CD4-positive, alpha-beta T cell treated with Interleukin-15 for 1 hour (primary cell): ENCODE measurements at regions not wholly inside any gene's neighbourhood (a gene's known extent, or its start where the extent isn't known, plus 50 kb on each side); places are given as distances from the start of the nearest gene placed in this dataset.

ENCODE experiments used
- DNase-seq: peaks from one replicate; pipeline ENCODE4 v3.0.0-alpha.2; 2020

DNA sequence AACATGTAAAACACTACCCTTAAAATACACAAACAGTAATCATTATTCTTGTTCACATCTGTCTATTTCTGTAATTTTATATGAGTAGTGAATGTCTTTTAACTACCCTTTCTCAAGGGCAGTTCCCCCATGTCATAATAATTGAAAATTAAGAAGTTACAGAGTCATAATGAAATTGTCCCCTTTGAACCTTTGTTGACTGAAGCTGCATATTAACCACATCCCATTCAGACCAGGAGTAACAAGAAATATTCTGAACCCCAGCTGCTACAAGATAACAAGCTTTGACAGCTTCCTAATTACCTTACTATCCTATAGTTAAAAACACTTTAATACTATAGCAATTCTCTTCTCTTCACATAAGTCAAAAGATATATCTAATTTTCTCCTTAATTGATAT, 635.9 kb upstream of the SUCLG2 start:
- DNase-seq: no peak

DNA sequence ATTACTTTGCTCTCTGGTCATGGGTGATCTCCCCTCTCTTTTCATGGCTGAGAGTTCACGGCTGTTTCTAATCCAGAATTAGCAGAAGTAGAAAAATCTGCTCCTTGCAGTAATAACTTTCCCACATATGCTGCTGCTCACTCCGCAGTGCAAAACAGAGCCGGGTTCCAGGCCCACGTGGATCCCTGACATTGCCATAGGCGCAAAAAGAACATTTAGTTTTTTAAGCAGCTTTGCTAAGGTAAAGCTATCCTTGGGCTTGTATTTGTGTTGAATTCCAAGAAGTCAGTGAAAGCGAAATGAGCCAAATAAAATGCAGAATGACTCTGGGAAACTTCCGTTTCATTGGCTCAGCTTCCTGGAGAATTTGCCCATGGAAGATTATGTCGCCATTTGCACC, 633.7 kb upstream of the SUCLG2 start:
- DNase-seq: no peak

DNA sequence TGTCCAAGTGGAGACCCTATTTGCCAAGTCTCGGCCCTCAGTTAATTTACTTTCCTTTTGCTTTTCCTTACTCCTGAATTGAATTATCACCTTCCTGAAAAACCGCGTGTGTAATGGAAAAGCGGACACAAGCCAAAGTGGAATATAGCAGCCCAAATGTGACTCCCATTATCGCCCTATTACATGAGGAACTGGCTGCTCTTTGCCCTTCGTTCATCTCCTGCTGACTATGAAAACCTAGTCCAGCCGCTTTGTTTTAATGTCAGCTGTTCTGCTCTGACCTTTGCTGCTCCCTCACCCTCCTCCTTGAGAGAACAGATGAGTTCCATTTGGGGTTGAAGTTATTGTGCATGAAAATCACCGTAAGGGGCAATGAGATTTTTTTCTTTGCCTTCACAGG, 632.7 kb upstream of the SUCLG2 start:
- DNase-seq: no peak

DNA sequence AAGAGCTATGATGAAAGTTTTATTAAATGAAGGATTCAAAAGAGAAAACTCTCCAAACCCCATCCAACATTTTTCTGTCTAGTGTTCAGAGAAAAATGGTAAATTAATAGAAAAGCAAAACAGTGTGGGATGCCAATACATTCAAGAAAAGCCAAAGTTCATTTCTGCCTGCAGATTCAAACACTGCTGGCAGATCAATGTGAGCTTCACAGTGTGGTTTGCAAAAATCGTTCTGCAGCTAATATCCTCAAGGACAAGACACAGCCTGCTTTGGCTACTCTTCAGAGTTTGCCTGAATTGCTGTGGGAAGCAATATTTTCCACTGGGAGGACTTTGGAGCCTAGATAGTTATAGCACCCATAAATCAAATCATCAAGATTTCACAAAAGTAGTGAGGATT, 619.9 kb upstream of the SUCLG2 start:
- no peak for DNase-seq

DNA sequence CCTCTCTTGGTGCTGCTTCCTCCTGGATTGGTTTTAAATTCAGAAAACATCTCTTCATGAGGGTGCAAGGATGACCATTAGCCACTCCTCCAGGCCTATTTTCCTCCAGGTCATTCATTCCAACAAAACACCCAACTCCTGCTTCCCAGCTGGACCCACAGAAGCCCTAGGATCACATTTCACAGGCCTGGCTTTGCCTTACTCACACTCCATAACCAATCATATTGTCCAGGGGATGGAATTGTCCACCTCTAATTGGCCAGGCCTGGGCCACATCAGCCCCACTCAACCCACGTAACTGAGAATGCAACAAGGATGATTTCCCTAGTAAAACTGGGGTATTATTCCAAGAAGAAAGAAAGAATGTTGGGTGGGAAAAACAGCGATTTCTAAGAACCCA, 616.7 kb upstream of the SUCLG2 start:
- no peak for DNase-seq

DNA sequence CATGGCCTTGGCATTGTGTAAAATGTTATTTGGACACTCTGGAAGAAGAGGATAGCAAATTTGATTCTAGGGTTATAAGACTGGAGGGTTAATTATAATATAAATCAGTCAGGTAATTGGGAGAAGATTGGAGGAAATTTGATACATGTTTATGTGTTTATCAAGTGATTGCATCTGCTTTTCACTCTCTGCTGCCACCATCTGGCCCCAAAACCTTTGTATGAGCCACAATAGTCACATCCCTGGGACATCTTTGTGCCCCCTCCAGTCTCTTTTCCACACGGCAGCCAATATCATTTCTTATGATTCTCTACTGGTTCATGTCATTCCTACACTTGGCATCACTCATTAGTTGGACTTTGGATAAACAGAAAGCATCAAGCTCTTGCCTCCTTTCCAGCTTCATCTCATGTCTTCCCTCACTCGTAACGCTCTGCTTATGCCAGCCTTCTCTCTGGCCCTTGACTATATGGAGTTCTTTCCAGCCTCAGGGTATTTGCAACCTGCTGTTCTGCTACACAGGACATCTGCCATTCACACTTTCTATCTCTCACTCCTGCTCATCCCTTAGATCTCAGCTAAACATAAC, 602.3 kb upstream of the SUCLG2 start:
- no peak for DNase-seq

DNA sequence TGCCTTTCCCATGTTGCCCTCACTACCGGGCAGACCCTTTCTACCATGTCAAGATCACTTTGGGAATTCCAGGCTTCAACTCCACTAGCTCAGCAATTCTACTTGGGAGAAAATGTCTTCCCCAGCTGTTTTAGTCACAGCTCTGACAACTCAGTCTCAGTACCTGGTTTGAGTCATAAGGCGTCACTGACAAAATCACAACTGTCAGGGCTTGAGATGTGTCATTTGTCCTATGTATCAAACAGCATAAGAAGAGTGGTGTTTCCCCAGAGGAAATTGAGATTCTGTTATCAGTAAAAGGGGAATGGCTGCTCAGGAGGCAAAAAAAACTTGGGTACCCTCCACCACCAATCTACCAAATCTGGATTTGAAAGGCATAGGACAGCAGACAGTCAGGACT, 594.9 kb upstream of the SUCLG2 start:
- DNase-seq: no peak

DNA sequence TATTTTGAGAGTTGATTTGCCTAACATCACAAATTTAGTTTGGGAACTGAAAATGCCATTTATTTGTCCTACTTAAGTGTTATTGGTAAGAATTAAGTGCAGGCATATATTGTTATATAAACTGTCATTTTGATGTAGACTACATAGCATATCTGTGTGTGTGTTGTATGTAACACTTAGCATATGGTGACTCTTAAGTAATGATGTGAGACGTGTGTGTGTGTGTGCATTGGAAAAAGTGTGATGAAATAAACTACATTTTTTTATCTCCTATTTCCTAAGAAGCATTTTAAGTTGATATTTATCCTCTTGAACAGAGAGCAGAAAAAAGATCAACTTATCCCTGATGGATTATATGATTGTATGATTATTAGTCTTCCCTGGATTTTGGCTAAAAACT, 588.2 kb upstream of the SUCLG2 start:
- DNase-seq: no peak

DNA sequence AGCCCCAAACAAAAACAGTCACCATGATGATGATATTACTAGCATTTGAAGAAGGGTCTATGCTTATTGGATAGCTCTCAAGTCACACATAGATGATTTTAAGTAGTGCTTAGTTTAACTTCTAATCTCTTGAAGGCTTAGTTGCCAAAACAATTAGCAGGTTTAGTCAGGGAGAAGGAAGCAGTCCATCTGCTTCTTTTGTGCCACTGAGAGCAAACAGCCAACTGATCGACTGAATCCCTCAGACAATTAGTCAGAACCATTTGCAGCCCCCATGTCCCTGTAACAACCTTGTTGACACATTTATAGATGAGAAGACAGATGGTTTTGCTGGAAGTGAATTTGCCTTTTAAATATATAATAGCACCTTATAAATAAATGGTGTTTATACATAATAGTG, 585.1 kb upstream of the SUCLG2 start:
- DNase-seq: no peak

DNA sequence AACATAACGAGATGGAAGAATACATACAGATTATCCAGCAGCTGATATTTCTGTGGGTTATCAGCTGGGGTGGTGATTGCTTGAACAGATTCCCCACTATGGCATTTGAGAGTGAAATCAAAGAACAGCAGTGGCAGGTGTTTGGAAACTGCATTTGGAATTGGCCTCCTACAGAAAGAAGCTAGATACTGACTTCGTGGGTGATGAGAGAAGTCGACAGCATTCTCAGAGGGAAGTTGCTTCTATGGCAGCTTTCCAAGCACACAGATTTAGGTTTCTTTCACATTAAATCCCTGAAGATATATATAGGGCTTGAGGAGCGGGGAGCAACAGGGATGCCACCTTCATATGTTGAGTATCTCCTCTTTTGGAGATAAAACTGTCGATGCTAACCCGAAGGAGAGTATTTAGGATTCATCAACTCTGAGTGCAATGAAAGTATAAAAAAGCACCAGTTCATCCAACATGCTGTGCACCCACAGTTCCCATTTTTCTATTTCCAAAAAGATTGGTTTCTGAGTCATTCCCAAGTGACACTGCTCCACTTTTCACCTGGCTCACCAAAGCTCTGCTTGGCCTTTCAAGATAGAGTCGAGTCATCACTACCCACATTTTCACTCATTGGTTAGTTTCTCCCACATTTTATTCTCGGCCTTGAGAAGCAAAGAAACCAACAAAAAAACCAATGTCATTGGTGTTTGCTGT, 579.8 kb upstream of the SUCLG2 start:
- DNase-seq: no peak

DNA sequence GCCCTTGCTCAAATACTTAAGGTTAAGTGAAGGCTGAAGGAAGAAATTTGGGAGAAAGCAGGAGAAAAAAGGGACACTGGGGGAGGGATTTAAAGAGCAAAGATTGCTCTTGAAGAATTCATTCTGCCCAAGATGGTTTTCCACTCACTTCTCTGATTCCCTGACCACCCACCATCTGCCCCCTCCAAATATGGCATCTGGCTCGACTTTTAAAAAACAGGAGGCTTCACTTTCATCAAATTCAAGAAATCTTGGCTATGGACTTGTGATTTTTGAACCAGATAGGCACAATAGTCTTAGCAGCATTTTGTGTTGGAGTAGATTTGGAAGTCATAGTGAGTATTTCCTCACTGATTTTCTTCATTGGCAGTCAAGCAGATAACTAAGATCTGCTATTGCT, 574.4 kb upstream of the SUCLG2 start:
- DNase-seq: no peak

DNA sequence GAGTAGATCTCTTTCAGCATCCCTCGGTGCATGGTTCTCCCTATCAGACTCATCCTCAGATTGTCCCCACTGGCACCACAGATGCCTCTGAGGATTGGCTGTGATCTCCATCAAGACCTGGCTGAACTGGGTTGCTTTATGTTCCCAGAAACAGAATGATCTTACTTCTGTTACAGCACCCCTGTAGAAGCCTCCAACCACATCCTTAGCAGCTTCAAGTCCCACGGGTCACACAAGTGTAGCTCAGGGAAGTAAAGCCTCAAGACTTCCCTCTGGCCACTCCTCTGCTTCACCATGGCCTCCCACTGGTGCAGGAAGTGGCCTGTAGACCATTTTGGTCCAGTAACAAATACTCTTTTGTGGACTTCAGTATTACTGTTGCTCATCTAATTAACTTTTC, 566.4 kb upstream of the SUCLG2 start:
- no peak for DNase-seq

DNA sequence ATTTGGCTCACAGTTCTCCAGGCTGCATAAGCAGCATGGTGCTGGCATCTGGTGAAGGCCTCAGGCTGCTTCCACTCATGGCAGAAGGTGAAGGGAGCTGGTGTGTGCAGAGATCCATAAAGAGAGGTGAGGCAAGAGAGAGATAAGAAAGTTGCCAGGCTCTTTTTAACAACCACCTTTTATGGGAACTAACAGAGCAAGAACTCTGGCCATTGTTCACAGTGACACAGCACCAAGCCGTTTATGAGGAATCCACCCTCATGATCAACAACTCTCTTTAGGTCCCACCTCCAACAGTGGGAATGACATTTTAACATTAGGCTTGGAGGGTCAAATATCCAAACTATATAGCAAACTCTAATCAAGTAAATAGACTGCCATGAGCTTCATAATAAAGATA, 557.2 kb upstream of the SUCLG2 start:
- DNase-seq: no peak

DNA sequence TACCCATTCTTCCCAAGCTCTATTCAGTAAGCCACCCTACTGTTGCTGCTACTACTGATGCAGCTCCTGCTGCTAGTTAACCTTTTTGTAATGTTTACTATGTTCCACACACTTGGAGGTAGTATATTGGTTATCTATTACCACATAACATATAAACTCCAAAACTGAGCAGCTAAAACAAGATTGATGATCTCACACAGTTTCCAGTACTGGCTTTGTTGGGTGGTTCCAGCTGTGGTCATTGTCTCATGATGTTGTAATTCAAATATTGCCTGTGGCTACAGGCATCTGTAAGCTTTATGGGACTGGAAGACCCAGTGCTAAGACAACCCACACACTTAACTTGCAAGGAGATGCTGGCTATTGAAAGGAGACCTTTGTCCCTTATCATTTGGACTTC, 556.2 kb upstream of the SUCLG2 start:
- DNase-seq: no peak

DNA sequence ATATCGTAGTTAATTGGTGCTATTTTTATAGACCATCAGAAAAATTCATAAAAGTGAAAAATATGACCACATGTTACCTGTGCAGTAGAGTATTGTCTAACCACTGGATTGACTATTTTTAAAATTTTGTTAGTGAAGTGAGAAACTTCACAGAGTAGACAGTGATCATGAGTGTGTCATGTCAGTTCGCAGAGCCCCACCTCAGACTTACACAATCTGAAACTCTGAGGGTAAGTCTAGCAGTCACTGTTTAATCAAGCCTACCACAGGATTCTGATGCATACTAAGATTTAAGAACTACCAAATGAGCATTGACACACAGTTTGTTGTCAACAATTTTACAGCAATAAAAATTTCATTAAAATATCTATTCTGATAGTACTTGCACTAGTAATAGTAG, 552.9 kb upstream of the SUCLG2 start:
- no peak for DNase-seq

DNA sequence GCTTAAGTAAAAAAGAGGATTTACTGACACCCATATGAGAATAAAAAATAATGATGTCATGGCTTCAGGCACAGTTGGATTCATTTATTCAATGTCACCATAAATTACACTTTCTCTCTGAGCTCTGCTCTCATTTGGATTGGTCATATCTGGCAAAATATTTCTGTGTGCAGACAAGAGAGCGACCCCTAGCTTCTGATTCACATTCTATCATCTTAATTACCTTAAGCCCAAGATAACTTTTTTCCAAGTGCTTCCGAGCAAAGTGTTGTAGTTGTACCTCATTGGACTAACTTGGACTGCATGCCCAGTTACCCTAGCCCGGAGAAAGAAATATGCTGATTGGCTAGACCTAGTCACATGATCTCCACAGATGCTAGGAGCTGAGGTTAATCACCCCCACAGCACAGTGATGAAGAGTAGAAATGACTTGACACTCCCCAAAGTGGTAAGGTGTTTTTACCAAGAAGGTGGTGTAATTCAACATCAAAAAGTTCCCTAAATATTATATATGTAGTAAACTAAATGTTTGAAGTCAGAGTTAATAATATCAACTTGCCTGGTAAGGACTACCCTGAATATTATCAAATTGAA, 552.2 kb upstream of the SUCLG2 start:
- DNase-seq: no peak

DNA sequence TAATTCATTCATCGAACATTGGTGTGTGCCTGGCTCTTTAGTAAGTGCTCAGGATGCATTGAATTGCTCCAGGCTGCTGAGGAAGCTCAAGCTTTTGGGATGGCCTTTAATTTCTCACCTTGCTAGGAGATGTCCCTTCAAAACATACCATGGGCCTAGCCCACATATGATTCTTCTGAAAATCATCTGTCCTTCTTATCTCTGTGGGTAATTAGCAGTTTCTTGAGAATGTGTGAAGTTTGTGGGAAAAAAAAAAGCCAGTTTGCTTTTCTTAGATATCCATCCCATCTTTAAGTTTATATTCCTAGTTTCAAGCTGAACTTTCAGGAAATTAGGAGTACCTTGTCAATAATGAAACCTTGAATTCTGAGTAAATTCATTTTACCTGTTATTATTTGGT, 532.3 kb upstream of the SUCLG2 start:
- no peak for DNase-seq

DNA sequence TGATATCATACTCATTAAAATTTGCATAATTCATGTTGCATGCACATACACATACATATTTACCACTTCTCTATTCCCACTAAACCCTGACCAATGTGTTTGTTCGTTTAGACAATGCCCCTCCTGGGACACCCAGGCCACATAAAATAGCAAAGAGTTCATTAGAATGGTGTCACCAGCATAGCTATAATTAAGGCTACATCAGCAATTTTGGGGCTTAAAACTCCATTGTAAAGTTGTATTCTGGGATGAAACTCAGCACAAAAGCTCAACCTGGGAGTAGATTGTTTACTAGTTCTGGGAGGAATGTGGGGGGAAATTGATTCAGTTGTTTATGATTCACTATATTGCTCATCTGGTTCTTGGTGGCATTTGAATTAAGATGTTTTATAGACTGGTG, 522.2 kb upstream of the SUCLG2 start:
- DNase-seq: no peak

DNA sequence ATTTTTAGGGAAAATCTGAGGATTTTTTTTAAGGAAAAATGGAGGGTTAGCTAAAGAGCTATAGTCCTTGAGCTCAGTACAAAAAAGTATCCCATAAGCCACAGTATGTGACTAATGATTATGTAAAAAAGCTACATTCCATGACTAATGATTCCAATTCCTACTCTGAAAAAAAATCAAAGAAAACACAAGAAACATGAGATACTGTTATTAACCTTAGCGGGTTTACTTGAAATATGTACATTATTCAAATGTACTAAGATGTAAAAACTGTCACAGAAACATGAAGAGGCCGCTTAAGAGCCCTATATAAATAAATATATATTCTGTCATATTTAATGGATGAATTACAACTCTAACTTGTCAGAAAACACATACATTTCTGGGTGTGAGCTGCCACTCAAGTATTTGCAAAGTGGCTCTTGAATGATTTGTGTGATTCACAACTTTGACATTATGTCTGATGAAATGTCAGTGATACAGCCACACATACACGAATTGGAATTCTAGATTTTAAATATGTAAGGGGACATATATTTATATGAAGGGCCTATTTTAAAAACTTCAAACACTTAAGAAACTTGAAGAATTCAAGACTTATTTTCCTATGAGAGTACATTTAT, 518.7 kb upstream of the SUCLG2 start:
- DNase-seq: no peak

DNA sequence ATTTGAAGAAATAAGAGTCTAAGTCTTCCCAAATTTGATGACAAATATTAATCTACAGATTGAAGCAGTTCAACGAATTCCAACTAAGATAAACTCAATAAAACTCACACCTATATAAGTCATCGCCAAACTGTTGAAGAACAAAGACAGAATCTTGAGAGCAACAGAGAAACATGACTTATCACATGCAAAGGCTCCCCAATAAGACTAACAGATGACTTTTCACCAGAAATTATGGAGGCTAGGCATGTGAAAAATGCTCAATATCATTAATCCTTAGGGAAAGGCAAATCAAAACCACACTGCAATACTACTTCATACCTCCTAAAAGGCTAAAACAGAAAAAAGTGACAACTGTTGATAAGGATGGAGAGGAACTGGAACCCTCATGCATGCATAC, 517.6 kb upstream of the SUCLG2 start:
- DNase-seq: no peak

DNA sequence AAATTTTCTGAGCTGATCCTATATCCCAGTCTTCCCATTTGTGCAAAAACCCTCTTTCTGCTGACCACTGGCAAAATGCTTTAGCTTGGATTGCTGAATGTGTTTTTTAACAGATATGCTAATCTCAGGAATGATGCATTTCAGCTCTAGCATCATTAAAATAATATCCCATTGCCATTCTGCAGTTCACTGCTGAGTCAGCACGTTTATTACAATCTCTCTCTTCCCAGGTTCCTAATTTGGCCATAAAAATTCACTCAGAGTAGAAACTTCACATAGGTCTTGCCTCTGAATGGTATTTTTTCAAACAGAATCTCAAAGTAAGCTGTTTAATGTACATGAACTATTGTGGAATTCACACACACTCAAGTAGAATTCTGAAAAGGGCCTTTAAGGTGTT, 509.6 kb upstream of the SUCLG2 start:
- no peak for DNase-seq

DNA sequence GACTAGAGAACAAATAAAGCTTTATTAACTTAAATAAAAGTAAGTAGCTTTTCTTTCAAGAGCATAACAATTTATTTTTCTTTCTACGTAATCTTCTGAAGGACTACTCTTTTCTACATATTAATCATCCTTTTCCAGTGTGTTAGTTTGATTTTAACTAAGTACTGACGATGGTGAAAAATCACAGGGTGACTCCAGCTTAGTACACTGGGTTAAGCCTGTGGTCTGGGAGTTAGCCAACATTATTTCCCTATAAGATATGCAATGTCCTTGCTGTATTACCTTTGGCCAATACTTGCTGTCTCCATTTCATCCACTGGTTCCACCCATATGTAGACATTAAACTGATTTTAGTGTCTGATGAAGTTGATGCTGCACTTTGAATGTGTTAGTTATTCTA, 508.6 kb upstream of the SUCLG2 start:
- DNase-seq: no peak

DNA sequence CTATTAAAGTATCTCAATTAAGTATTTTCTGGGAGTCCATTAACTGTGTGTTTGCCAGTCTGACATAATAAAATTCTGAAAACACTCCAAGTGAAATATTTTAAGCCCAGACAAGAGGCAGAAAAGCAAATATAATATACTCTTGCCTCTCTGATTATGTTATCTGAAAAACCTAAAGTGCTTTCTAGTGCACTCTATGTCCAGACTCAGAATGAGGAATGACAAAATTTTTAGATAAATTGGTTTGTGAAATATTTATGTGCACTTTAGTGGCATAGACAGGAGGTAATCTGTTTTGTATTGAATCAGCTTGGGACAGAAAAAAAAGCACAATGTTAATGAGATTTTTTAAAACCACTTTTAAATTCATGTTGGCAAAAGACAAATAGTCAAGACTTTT, 508.2 kb upstream of the SUCLG2 start:
- no peak for DNase-seq

DNA sequence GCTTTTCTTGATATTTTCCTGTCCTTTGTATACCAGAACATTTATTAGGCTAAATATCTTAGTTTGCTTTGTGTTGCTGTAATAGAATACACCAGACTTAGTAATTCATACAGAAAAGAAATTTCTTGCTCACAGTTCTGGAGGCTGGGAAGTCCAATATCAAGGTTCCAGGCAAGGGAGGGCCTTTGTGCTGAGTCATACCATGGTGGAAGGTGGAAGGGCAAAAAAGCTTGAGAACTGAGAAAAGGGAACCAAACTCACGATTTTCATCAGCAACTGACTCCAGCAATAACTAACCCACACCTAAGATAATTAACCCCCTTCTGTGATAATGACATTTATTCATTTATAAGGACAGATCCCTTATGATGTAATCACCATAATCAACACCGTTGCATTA, 496.9 kb upstream of the SUCLG2 start:
- DNase-seq: no peak

DNA sequence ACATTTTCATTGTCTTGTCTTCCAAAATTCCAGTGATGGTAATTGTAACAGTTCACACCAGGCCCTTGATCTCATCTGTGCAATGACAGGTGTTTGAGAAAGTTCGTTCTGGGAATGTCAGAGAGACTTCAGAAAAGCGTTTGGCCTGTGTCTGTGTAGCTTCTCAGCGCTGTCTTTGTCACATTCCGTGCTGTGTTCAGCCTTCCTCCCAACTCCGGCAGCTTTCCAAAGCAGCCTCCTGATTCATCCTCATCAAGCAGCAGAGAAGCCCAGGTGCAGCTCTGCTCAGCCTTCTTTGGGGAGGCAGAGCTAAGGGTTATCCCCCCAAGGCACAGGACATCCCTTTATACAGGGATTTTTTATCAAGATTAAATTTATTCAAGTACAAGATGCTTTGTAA, 494.0 kb upstream of the SUCLG2 start:
- no peak for DNase-seq
